SKM-1 treated with dmso at 0.1 percent for 144 hours (cell line): ENCODE measurements at regions not wholly inside any gene's neighbourhood (a gene's known extent, or its start where the extent isn't known, plus 50 kb on each side); places are given as distances from the start of the nearest gene placed in this dataset.
A peak's percentile ranks its signal among the peaks of the same experiment; 100 is the strongest.

Experiments
- DNase-seq: peaks from one replicate; lab custom pipeline; 2025; ENCODE audit not compliant: unreplicated experiment; lab: John Stamatoyannopoulos, UW

DNA sequence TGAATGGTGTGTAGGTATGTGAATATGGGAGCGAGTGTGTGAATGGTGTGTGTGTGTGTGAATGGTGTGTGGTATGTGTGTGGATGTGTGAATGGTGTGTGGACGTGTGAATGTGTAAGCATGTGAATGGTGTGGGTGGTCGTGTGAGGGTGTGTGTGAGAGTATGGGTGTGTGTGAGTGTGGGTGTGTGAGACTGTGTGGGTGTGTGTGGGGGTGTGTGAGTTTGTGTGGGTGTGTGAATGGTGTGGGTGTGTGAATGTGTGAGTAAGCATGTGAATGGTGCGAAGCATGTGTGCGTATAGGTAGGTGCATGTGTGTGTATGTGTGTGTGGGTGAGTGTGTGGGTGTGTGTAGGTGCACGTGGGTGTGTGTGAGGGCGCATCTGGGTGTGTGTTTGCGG lies 160.7 kb upstream of the COBL start:
- DNase-seq: no peak

- DNase-seq: no peak
Observed at GRCh38 chr7:51476026-51476425, 159.4 kb upstream of the COBL start.

DNA sequence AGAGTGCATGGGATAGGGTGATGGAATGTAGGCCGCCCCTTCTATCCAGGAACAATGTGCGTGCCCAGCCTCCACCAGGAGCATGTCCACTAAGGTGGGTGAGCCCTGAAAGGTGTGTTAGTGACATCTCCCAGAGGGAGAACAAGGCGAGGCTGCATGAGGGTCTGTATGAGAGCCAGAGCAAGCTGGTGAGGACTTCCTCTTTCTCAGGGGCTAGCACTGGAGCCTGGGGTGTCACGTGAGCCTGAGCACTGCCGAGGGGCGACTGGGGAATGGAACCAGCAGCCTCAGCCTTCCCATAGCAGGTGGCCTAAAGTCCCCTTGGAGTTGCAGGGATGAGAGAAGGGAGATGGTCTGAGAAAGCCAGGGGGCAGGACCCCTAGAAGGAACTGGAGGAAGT lies 156.3 kb upstream of the COBL start:
- no peak for DNase-seq

GRCh38 chr7:51471981-51472296 lies 155.3 kb upstream of the COBL start:
- no peak for DNase-seq

DNA sequence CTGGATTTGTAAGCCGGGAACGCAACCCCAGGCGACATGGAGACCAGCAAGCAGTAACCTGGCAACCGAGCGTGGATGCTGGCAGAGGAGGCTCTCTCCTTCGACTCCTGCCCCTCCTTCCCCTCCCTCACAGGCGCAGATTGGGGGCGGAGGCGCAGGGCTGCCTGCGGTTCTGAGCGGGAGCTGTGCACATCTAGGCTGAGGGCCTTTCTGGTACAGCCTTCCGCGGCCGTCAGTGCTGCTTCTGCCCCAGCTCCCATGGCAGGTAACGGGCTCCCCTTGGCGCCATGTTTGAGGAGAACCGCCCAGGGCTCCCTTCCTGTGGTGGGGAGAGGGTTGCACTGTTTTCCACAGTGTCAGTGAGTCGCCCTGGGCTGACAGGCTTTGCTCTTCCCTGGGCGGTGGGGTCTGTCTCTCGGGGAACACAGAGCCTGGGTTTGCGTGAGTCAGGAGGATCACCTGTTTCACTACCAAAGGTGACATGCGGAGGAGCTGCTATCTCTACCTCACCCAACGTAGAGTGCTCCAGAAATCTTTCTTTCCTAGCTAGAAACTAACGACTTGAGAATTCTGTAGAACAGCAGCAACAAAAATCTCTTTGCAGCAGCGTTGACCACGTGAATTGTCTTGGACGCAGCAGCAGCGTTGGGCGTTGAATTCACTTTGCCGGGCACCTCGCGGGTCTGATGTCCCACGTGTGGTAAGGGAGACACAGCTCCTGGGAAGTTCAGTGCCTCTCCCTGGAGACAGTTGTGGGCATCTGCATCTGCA lies 154.8 kb upstream of the COBL start:
- no peak for DNase-seq

- no peak for DNase-seq
Observed at GRCh38 chr7:51467384-51468017, 150.9 kb upstream of the COBL start.

DNA sequence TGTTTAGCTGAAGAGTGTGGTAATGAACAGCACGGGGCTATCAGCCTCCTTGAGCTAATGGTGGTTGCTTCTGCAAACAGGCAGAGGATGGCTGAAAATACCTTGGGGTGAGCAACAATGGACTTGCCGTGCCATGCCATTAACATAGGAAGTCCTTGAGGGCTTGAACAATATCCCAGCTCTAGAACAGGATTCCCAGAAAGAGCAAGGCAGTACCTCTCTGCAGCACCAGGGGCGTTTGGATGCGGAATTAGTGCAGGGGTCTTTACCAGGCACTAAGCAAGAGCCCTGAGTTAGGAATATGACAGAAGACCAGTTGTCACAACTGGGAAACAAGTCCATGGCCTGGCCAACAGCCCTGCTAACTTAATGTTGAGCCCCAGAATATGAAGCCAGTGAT lies 143.2 kb upstream of the COBL start:
- no peak for DNase-seq

DNA sequence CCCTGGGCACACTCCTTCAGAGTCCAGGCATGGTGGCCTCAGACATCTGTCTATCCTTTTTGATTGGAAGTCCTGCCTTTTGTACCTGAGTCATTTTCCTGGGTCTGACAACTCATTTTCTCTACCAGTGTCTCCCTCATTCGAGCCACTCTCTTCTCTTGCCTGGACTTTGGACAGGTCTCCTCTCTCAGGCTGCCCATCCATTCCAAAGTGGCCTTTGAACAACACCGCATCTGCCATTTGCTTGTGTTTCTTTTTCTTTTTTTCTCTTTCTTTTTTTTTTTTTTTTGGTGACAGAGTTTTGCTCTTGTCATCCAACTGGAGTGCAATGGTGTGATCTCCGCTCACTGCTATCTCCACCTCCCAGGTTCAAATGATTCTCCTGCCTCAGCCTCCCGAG lies 142.1 kb upstream of the COBL start:
- DNase-seq: no peak

GRCh38 chr7:51457079-51457478 lies 140.5 kb upstream of the COBL start:
- no peak for DNase-seq

DNA sequence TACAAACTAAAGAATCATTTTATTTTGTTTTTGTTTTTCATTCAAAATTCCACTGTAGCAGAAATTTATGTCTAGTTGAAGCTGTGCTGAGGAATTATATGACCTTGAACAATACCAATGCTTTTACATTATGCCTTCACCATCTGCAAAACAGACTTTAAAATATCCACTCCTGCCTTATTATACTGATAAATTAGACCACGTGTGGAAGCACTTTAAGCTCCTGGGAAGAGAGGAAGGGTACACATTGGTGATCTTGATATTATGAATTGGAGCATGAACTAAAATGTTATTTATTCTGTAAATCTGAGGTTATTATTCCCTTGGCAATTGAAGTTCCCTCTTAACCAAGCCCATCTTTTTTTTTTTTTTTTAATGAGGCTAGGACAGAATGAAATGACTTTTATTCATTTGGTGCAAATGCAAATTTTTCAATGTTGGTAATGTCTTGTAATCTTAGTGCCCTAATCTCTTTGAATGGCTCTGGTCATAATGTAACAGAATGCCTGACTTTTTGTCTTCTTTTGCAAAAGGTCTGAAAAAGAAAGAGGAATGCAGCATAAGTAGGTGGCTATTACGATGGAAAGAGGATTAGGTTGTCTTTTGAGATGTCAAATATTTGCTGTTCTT lies 139.9 kb upstream of the COBL start:
- no peak for DNase-seq

DNA sequence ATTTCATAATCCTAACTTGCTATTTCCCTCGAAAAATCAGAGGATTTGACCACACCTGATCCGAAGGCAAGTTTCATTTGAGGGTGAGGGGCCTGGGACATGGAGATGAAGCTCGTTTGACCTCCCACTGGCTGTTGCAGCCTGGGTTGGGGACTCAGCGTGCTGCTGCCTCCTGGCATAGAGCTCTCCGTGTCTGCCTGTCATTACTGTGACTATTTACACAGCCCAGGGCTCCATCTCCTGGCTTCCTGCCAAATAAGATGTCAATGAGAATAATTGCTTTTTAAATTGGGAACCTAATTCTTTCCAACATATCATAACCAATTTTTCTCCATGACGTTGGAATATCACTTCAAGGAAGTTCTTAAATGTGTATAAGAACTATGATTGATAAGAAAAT lies 139.3 kb upstream of the COBL start:
- no peak for DNase-seq

- no peak for DNase-seq
Observed at GRCh38 chr7:51455513-51455912, 138.9 kb upstream of the COBL start.

- no peak for DNase-seq
Observed at GRCh38 chr7:51455086-51455485, 138.5 kb upstream of the COBL start.

DNA sequence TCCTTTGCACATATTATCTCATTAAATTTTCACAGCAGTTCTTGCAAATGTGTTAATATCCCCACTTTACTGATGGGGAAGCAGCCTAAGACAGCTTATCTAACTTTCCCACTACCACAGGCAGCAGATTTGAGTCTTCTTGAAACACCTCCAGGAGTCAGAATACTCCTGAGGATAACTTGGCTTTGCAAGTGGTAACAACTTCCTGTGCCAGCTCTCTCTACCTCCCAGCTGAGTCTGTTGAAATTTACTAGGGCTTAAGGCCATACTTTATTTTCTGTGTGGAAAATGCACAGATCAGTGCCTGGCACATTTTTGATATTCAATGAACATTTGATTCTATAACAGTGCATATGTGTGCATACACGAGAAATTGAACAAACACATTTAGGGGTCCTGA lies 136.1 kb upstream of the COBL start:
- DNase-seq: no peak

DNA sequence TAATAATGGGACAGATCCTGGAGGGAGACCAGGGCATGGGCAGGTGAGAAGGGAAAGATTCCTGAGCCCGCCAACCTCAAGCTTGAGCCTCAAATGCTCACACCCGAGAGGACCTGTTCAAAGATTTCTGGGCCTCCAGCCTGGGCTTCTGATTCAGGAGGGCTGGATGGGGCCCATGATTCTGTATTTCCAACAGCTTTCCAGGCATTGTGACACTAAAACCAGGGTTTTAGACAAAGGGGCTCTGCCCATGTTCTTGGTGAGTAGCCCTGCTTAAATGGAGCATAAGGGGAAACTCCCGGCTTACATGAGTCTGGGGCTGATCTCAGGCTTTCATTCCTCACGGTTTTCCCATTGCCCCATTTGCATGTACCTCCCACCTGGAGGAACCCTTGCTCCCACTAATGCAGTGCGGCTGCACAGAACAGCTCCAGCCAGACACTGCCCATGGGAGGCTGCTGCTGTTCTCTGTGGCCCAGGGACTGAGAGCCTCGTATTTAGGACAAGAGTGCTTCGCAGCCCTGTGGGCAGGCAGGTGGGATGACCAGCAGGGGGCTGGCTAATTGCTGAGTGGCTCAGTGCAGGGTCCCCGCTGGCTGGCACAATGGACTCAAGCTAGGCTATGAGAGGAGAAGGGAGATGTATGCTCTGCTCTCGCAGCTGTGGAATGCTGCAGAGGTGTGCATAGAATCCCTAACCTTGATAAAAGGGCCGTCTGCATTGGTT lies 135.3 kb upstream of the COBL start:
- DNase-seq: no peak

- no peak for DNase-seq
Observed at GRCh38 chr7:51450541-51450940, 133.9 kb upstream of the COBL start.

DNA sequence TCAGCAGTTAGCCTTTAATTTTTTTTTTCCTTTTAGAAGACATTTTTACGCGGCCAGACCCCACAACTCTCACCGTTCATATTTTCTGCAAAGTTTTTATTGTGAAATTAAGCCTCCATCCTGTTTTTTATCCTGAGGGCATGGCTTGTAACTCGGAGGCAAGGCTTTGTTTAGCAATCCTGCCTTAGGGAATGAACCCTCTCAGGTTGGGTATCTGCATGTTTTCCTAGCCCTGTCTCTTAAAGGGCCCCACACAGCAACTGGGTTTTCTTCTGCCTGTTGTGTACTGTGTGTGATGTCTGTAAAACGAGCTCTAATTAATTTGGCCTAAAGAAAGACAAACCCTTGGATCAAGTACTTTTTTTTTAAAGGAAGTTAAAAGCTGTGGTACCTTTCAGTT lies 130.2 kb upstream of the COBL start:
- DNase-seq: no peak

DNA sequence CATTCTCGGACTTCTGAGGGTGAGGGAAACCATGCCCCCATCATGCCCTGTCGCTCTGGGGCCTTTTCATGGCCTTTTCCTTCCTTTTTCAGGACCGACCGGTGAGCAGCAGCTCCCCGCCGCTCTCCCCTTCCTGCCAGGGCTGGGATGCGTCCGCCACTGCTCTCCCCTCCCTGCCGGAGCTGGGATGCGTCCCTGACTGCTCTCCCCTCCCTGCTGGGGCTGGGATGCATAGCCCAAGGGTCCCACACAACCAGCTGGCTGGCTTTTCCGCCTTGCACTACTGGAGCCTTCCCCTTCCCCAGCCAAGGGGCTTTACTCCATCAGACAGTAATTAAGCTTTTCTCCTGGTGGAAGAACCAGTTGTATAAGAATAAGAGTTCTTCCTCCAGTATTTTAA lies 129.7 kb upstream of the COBL start:
- DNase-seq: no peak

DNA sequence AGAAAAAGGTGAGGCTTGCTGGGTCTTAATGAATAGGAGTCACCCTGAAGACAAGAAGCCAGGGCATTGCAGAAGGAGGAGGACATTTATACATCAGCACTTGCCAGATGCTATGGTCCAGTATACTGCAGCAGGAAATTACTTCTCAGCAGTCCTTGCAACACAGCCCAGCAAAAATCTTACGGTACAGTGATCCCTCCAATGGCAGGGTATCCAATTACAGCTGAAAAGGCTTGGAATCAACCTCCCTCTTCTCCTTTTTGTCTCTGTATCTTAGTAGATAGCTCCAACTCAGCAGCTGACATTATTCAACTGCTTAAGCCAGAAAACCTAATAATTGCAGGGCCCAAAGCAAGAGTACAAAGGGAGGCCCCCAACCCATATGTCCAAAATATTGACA lies 128.3 kb upstream of the COBL start:
- no peak for DNase-seq

DNA sequence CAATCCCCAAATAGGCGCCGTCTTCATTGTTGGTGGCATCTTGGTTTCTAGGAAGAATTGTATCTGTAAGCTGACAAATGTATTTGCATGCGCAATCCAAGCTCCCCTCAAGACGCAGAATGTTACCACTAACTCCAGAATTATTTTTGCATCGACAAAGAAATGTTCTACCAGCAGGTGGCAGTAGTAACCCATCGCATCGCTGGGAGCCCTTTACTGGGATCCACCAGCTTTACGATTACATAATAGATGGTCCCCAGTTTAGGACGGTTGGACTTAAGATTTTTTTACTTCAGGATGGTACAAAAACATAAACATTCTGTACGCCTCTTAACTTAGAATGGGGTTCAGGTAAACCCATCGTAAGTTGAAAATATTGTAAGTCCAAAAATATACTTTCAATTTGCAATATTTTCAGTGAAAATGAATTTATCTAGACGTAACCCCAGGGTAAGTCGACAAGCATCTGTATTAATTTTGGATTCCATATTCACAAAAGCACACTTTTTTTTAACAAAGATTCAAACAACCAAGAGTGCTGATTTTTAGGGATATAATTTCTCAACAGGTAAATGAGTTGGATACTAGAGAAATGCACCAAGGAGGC lies 114.0 kb upstream of the COBL start:
- peak; percentile 40 for DNase-seq

DNA sequence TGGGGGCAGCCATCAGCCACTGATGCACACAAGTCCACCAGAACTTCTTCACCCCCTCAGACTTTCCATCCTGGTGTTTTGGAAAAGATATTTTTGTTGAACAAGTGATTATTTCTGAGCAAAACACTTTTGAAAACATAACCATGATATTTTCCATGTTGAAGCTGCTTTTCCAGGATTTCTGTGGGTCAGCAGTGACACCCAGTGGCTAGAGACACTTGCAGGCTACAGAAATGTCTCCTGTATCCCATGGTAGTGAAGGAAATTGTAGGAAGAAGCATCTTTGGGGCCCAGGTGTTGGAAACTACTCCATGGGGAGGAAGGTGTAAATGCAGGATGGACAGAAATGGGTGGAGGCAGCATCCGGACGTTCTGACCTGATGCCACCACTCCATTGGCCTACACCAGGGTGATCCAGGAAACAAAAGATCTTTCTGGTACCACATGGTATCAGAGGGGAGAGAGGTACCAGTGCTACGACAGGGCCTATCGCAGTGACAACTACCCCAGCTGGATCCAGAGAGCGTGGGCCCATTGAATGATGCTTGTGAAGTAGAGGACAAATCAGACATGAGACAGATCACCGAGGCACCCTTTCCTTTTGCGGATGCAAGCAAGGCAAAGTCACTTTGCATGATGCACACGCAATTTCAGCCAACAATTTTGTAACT lies 111.7 kb upstream of the COBL start:
- no peak for DNase-seq
